PC-3 (cell line): ENCODE measurements at regions not wholly inside any gene's neighbourhood (a gene's known extent, or its start where the extent isn't known, plus 50 kb on each side); places are given as distances from the start of the nearest gene placed in this dataset.

ENCODE experiments used
- ATAC-seq: fragments of 200-7000 bp; cut with Tn5 transposase; 2 replicates; pipeline ENCODE4 v1.9.1; 2020; ENCODE audit warnings: mild to moderate bottlenecking, moderate library complexity
- BruUV-seq: library from RNA; stranded (reverse); fragments of 400-500 nt; replicated peaks from 2 replicates; lab custom pipeline; 2021; lab: Mats Ljungman, UMichigan
- CTCF ChIA-PET: fragments of 300-600 bp; sonication (Branson Sonifier 250); formaldehyde crosslinking; loops from one replicate; lab custom pipeline; 2022; ENCODE audit warnings: antibody characterized with exemption; lab: Charles Lee
- POLR2A ChIA-PET: fragments of 300-600 bp; sonication (Branson Sonifier 250); formaldehyde crosslinking; loops from one replicate; lab custom pipeline; 2022; ENCODE audit warnings: antibody characterized with exemption; ENCODE audit not compliant: unreplicated experiment; lab: Charles Lee
- DNase-seq: peaks from one replicate; pipeline ENCODE4 v3.0.0-alpha.2; 2015
- H2AFZ ChIP-seq: fragments of 300-600 bp; sonication (generic); 2 replicates; pipeline ENCODE4 v1.6.0; 2016; ENCODE audit warnings: antibody characterized with exemption, low read length
- H3F3A ChIP-seq: fragments of 300-600 bp; sonication (generic); one replicate; pipeline ENCODE4 v1.6.0; 2017; ENCODE audit warnings: antibody characterized with exemption, low read length, control low read depth, mild to moderate bottlenecking; ENCODE audit not compliant: unreplicated experiment
- H3K27ac ChIP-seq: fragments of 300-600 bp; sonication (generic); 2 replicates; pipeline ENCODE4 v1.5.1; 2016; ENCODE audit warnings: mild to moderate bottlenecking, low read length
- H3K27me3 ChIP-seq: fragments of 300-600 bp; sonication (generic); 2 replicates; pipeline ENCODE4 v1.6.1; 2016; ENCODE audit warnings: low read length, mixed read lengths
- H3K36me3 ChIP-seq: fragments of 300-600 bp; sonication (generic); 2 replicates; pipeline ENCODE4 v1.6.1; 2016; ENCODE audit warnings: low read depth, mixed run types, low read length, mixed read lengths
- H3K4me1 ChIP-seq: fragments of 300-600 bp; sonication (generic); 2 replicates; pipeline ENCODE4 v1.5.1; 2016; ENCODE audit warnings: low read length; ENCODE audit not compliant: insufficient read depth
- H3K4me2 ChIP-seq: fragments of 300-600 bp; sonication (generic); 2 replicates; pipeline ENCODE4 v1.6.0; 2016; ENCODE audit warnings: low read length
- H3K4me3 ChIP-seq: fragments of 300-600 bp; sonication (generic); 2 replicates; pipeline ENCODE4 v1.5.1; 2016; ENCODE audit warnings: mild to moderate bottlenecking, low read length, mixed read lengths
- H3K79me2 ChIP-seq: fragments of 300-600 bp; sonication (generic); 2 replicates; pipeline ENCODE4 v1.6.1; 2017; ENCODE audit warnings: low read length, mixed read lengths
- H3K9ac ChIP-seq: fragments of 300-600 bp; sonication (generic); 2 replicates; pipeline ENCODE4 v1.6.0; 2016; ENCODE audit warnings: mild to moderate bottlenecking, low read length
- H3K9me2 ChIP-seq: fragments of 300-600 bp; sonication (generic); replicated peaks from 2 replicates; pipeline ENCODE4 v1.6.1; 2016; ENCODE audit warnings: mixed run types, low read length, mixed read lengths
- H3K9me3 ChIP-seq: fragments of 300-600 bp; sonication (generic); 2 replicates; pipeline ENCODE4 v1.6.1; 2016; ENCODE audit warnings: low read length, mixed read lengths
- H4K20me1 ChIP-seq: fragments of 300-600 bp; sonication (generic); 2 replicates; pipeline ENCODE4 v1.6.1; 2016; ENCODE audit warnings: low read length, mixed read lengths
- CTCF ChIP-seq: fragments of 300-600 bp; sonication (generic); conservative IDR thresholded peaks from 2 replicates; pipeline ENCODE4 v1.5.1; 2017; ENCODE audit warnings: antibody characterized with exemption, low read depth, mild to moderate bottlenecking, low read length
- EZH2 ChIP-seq: fragments of 300-600 bp; sonication (generic); IDR thresholded peaks from one replicate; pipeline ENCODE4 v1.6.1; 2017; ENCODE audit warnings: antibody characterized with exemption, mild to moderate bottlenecking, low read length; ENCODE audit not compliant: unreplicated experiment
- EZH2phosphoT487 ChIP-seq: fragments of 300-600 bp; sonication (generic); IDR thresholded peaks from 2 replicates; pipeline ENCODE4 v1.6.1; 2018; ENCODE audit warnings: mild to moderate bottlenecking, antibody characterized with exemption, low read length, borderline replicate concordance
- intact Hi-C: fragments of 100-400 bp; cut with micrococcal nuclease; formaldehyde crosslinking; loops from 2 replicates; pipeline ENCODE4 v1.9.0; 2023

- no TSS peak for BruUV-seq
- Histone ChIP-seq H3F3A (no peaks in the 10 kb centered on the region), H3K36me3 (no peaks in the 10 kb centered on the region), H3K9me3 (no peaks in the 10 kb centered on the region), H3K27ac (no peak overlapping the region), H3K9ac (no peak overlapping the region), H2AFZ (no peak overlapping the region), H3K9me2 (no peaks in the 10 kb centered on the region), H3K4me3 (no peak overlapping the region), H3K4me1 (no peaks in the 10 kb centered on the region), H3K27me3 (no peaks in the 10 kb centered on the region), H4K20me1 (no peaks in the 10 kb centered on the region), H3K4me2 (no peak overlapping the region), H3K79me2 (no peaks in the 10 kb centered on the region)
- TF ChIP-seq EZH2phosphoT487 = no peak
- TF ChIP-seq CTCF = no peak
- TF ChIP-seq EZH2 = no peak
- no peak for DNase-seq
- intact Hi-C loops = no loop called here
- ChIA-PET CTCF (no interaction called here), POLR2A (no interaction called here)
- no peak for ATAC-seq
These were observed 431.8 kb upstream of the MC4R start for GRCh38 chr18:60804415-60804814.

- H3K9me3 ChIP-seq = no peaks in the 10 kb centered on the region
- no peaks in the 10 kb centered on the region for H4K20me1 ChIP-seq
- intact Hi-C loops = no loop called here
- H3K27ac ChIP-seq = no peak overlapping the region
- DNase-seq (no peak), ATAC-seq (no peak)
- 0 out of 2 replicates have a peak, but pooled peaks cover 11% of the 10 kb centered on the region for H3K27me3 ChIP-seq
- no peak overlapping the region for H3K4me3 ChIP-seq
- no TSS peak for BruUV-seq
- no peaks in the 10 kb centered on the region for H3K4me1 ChIP-seq
- H3K4me2 ChIP-seq = no peak overlapping the region
- ChIA-PET POLR2A (no interaction called here), CTCF (interaction anchor here (0.7 kb wide), 1 partner anchor 161 kb away, joined by 4 read pairs; no protein-coding TSS in a partner anchor)
- no peaks in the 10 kb centered on the region for H3F3A ChIP-seq
- TF ChIP-seq EZH2phosphoT487 (no peak), CTCF (no peak), EZH2 (no peak)
- no peaks in the 10 kb centered on the region for H3K79me2 ChIP-seq
- H3K36me3 ChIP-seq = no peaks in the 10 kb centered on the region
- H2AFZ ChIP-seq = no peak overlapping the region
- H3K9me2 ChIP-seq = no peaks in the 10 kb centered on the region
- no peak overlapping the region for H3K9ac ChIP-seq
These were observed 437.4 kb upstream of the MC4R start for GRCh38 chr18:60809937-60810336.

- no peak overlapping the region for H3K9ac ChIP-seq
- ChIA-PET POLR2A (interaction anchor here (0.6 kb wide), 1 partner anchor 17 kb away, joined by 5 read pairs; no protein-coding TSS in a partner anchor), CTCF (no interaction called here)
- no peak for ATAC-seq
- H3F3A ChIP-seq = no peaks in the 10 kb centered on the region
- no peaks in the 10 kb centered on the region for H3K9me2 ChIP-seq
- no peaks in the 10 kb centered on the region for H4K20me1 ChIP-seq
- no peak overlapping the region for H3K27ac ChIP-seq
- no peaks in the 10 kb centered on the region for H3K9me3 ChIP-seq
- H3K79me2 ChIP-seq = no peaks in the 10 kb centered on the region
- DNase-seq = no peak
- TF ChIP-seq EZH2phosphoT487 = no peak
- no peak for TF ChIP-seq CTCF
- TF ChIP-seq EZH2 = no peak
- 0 out of 2 replicates have a peak, but pooled peaks cover 24% of the 10 kb centered on the region for H3K27me3 ChIP-seq
- intact Hi-C loops = no loop called here
- no peak overlapping the region for H2AFZ ChIP-seq
- H3K36me3 ChIP-seq = no peaks in the 10 kb centered on the region
- BruUV-seq = no TSS peak
- no peak overlapping the region for H3K4me3 ChIP-seq
- no peaks in the 10 kb centered on the region for H3K4me1 ChIP-seq
- no peak overlapping the region for H3K4me2 ChIP-seq
These were observed 440.3 kb upstream of the MC4R start for GRCh38 chr18:60812921-60813320.
